WTC11 (cell line): ENCODE measurements at regions not wholly inside any gene's neighbourhood (a gene's known extent, or its start where the extent isn't known, plus 50 kb on each side); places are given as distances from the start of the nearest gene placed in this dataset.

Source experiments
- ATAC-seq: fragments of 200-7000 bp; cut with Tn5 transposase; 2 replicates; pipeline ENCODE4 v1.10.0; 2021; ENCODE audit warnings: mild to moderate bottlenecking, moderate library complexity
- CTCF ChIA-PET: fragments of 300-600 bp; sonication (Branson Sonifier 250); formaldehyde crosslinking; loops from one replicate; lab custom pipeline; 2021; ENCODE audit warnings: antibody characterized with exemption; lab: Charles Lee
- POLR2A ChIA-PET: fragments of 350-600 bp; sonication (Branson Sonifier 250); formaldehyde crosslinking; loops from one replicate; lab custom pipeline; 2021; ENCODE audit warnings: antibody characterized with exemption; lab: Charles Lee
- DNase-seq: peaks from one replicate; pipeline ENCODE4 v3.0.0; 2021; ENCODE audit warnings: low spot score
- H3K27ac Mint-ChIP-seq: 2 replicates; pipeline ENCODE4 v1.8.0; 2021; ENCODE audit warnings: mixed read lengths
- H3K27me3 Mint-ChIP-seq: 2 replicates; pipeline ENCODE4 v1.8.0; 2021; ENCODE audit warnings: low read depth, mild to moderate bottlenecking, moderate library complexity, mixed read lengths
- H3K36me3 Mint-ChIP-seq: 2 replicates; pipeline ENCODE4 v1.8.0; 2021; ENCODE audit warnings: mixed read lengths
- H3K4me1 Mint-ChIP-seq: 2 replicates; pipeline ENCODE4 v1.8.0; 2022; ENCODE audit warnings: mixed read lengths
- H3K4me3 Mint-ChIP-seq: 2 replicates; pipeline ENCODE4 v1.8.0; 2021; ENCODE audit warnings: mild to moderate bottlenecking, moderate library complexity, mixed read lengths
- H3K9me3 Mint-ChIP-seq: 2 replicates; pipeline ENCODE4 v1.8.0; 2021; ENCODE audit warnings: mixed read lengths
- ATF1 ChIP-seq: sonication (generic); formaldehyde crosslinking; IDR thresholded peaks from 2 replicates; pipeline ENCODE4 v1.8.1; 2023; ENCODE audit warnings: mild to moderate bottlenecking, moderate library complexity, missing genetic modification reagents
- CBFB ChIP-seq: sonication (generic); formaldehyde crosslinking; IDR thresholded peaks from 2 replicates; pipeline ENCODE4 v1.8.1; 2022; ENCODE audit warnings: mild to moderate bottlenecking, low read depth, missing genetic modification reagents
- ESRRA ChIP-seq: sonication (generic); formaldehyde crosslinking; IDR thresholded peaks from 2 replicates; pipeline ENCODE4 v1.8.1; 2022; ENCODE audit warnings: mild to moderate bottlenecking, missing genetic modification reagents, borderline replicate concordance
- ETV6 ChIP-seq: sonication (generic); formaldehyde crosslinking; IDR thresholded peaks from 2 replicates; pipeline ENCODE4 v1.8.1; 2022; ENCODE audit warnings: mild to moderate bottlenecking, missing genetic modification reagents
- FOXJ3 ChIP-seq: sonication (generic); formaldehyde crosslinking; IDR thresholded peaks from 2 replicates; pipeline ENCODE4 v1.9.0; 2021; ENCODE audit warnings: missing genetic modification reagents, mild to moderate bottlenecking, borderline replicate concordance
- FOXK1 ChIP-seq: sonication (generic); formaldehyde crosslinking; IDR thresholded peaks from 2 replicates; pipeline ENCODE4 v1.8.0; 2022; ENCODE audit warnings: mild to moderate bottlenecking, moderate library complexity, missing genetic modification reagents
- FOXP1 ChIP-seq: sonication (generic); formaldehyde crosslinking; IDR thresholded peaks from 2 replicates; pipeline ENCODE4 v1.8.0; 2022; ENCODE audit warnings: missing genetic modification reagents, mild to moderate bottlenecking, moderate library complexity, borderline replicate concordance
- GTF2I ChIP-seq: fragments of 250-450 bp; sonication (Bioruptor Pico); conservative IDR thresholded peaks from 2 replicates; pipeline ENCODE4 v1.4.0; 2021; ENCODE audit warnings: mild to moderate bottlenecking
- MYBL2 ChIP-seq: sonication (generic); formaldehyde crosslinking; IDR thresholded peaks from 2 replicates; pipeline ENCODE4 v1.8.1; 2023; ENCODE audit warnings: mild to moderate bottlenecking, moderate library complexity, missing genetic modification reagents
- NFE2L1 ChIP-seq: sonication (generic); formaldehyde crosslinking; IDR thresholded peaks from 2 replicates; pipeline ENCODE4 v1.8.1; 2023; ENCODE audit warnings: missing genetic modification reagents
- NR2C2 ChIP-seq: sonication (generic); formaldehyde crosslinking; IDR thresholded peaks from 2 replicates; pipeline ENCODE4 v1.8.0; 2022; ENCODE audit warnings: mild to moderate bottlenecking, missing genetic modification reagents
- PRRX2 ChIP-seq: fragments of 250-450 bp; sonication (Bioruptor Pico); IDR thresholded peaks from 2 replicates; pipeline ENCODE4 v1.8.0; 2021; ENCODE audit warnings: mild to moderate bottlenecking
- SMAD3 ChIP-seq: sonication (generic); formaldehyde crosslinking; IDR thresholded peaks from 2 replicates; pipeline ENCODE4 v1.8.0; 2022; ENCODE audit warnings: missing genetic modification reagents, mild to moderate bottlenecking, borderline replicate concordance
- TEAD1 ChIP-seq: sonication (generic); formaldehyde crosslinking; IDR thresholded peaks from 2 replicates; pipeline ENCODE4 v1.8.0; 2022; ENCODE audit warnings: mild to moderate bottlenecking, missing genetic modification reagents
- TP53 ChIP-seq: sonication (generic); formaldehyde crosslinking; IDR thresholded peaks from 2 replicates; pipeline ENCODE4 v1.8.1; 2023; ENCODE audit warnings: mild to moderate bottlenecking, missing genetic modification reagents
- ZNF121 ChIP-seq: sonication (generic); formaldehyde crosslinking; IDR thresholded peaks from 2 replicates; pipeline ENCODE4 v1.8.0; 2023; ENCODE audit warnings: missing genetic modification reagents
- ZNF396 ChIP-seq: fragments of 250-450 bp; sonication (Bioruptor Pico); IDR thresholded peaks from 2 replicates; pipeline ENCODE4 v1.8.0; 2021; ENCODE audit warnings: mild to moderate bottlenecking, moderate library complexity, borderline replicate concordance
- ZNF423 ChIP-seq: fragments of 250-450 bp; sonication (Bioruptor Pico); IDR thresholded peaks from 2 replicates; pipeline ENCODE4 v2.1.2; 2022; ENCODE audit warnings: mild to moderate bottlenecking, moderate library complexity
- ZNF671 ChIP-seq: fragments of 250-450 bp; sonication (Bioruptor Pico); IDR thresholded peaks from 2 replicates; pipeline ENCODE4 v1.8.0; 2021; ENCODE audit warnings: mild to moderate bottlenecking
- TF ChIP-seq, protein P1 (sequence below): sonication (generic); formaldehyde crosslinking; IDR thresholded peaks from 2 replicates; pipeline ENCODE4 v1.8.1; 2022; ENCODE audit warnings: mild to moderate bottlenecking, moderate library complexity, missing genetic modification reagents
- TF ChIP-seq, protein P2 (sequence below): sonication (generic); formaldehyde crosslinking; IDR thresholded peaks from 2 replicates; pipeline ENCODE4 v1.8.0; 2022; ENCODE audit warnings: mild to moderate bottlenecking, missing genetic modification reagents
- TF ChIP-seq, protein P3 (sequence below): fragments of 200-600 bp; IDR thresholded peaks from 2 replicates; pipeline ENCODE4 v1.8.0; 2022; ENCODE audit warnings: antibody characterized with exemption
- TF ChIP-seq, protein P4 (sequence below): sonication (generic); formaldehyde crosslinking; IDR thresholded peaks from 2 replicates; pipeline ENCODE4 v1.8.0; 2023; ENCODE audit warnings: missing genetic modification reagents
- TF ChIP-seq, protein P5 (sequence below): sonication (generic); formaldehyde crosslinking; IDR thresholded peaks from 2 replicates; pipeline ENCODE4 v1.8.0; 2023; ENCODE audit warnings: mild to moderate bottlenecking, missing genetic modification reagents
- TF ChIP-seq, protein P6 (sequence below): sonication (generic); formaldehyde crosslinking; IDR thresholded peaks from 2 replicates; pipeline ENCODE4 v1.8.1; 2022; ENCODE audit warnings: low read depth, missing genetic modification reagents, borderline replicate concordance

DNA sequence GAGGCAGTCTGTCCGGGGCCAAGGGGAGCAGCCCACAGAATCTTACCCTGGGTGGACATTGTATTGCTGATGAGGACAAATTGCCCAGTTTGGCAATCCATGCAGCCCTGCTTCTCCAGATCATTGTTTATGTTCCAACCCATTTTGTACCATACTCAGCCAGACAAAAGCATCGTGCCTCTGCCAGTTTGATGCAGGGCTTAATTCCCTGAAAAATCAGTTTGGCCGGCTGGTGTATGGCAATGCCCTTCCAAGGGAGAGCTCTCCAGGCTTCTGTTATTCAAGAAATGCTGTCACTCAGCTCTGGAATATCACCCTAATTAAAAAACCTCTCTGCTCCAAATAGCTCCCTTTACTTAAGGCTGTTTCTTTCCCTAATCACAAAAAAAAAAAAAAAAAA is 697.7 kb downstream of the TBC1D22A start (continued):
- TF ChIP-seq, protein P1, sequence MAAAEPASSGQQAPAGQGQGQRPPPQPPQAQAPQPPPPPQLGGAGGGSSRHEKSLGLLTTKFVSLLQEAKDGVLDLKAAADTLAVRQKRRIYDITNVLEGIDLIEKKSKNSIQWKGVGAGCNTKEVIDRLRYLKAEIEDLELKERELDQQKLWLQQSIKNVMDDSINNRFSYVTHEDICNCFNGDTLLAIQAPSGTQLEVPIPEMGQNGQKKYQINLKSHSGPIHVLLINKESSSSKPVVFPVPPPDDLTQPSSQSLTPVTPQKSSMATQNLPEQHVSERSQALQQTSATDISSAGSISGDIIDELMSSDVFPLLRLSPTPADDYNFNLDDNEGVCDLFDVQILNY (CRISPR knock-in tag): no peak
- TF ChIP-seq NFE2L1 (CRISPR knock-in tag): no peak
- TF ChIP-seq MYBL2 (CRISPR knock-in tag): no peak
- TF ChIP-seq CBFB (CRISPR knock-in tag): no peak
- TF ChIP-seq, protein P2, sequence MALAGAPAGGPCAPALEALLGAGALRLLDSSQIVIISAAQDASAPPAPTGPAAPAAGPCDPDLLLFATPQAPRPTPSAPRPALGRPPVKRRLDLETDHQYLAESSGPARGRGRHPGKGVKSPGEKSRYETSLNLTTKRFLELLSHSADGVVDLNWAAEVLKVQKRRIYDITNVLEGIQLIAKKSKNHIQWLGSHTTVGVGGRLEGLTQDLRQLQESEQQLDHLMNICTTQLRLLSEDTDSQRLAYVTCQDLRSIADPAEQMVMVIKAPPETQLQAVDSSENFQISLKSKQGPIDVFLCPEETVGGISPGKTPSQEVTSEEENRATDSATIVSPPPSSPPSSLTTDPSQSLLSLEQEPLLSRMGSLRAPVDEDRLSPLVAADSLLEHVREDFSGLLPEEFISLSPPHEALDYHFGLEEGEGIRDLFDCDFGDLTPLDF (CRISPR knock-in tag): no peak
- no peak for TF ChIP-seq SMAD3 (CRISPR knock-in tag)
- TF ChIP-seq NR2C2 (CRISPR knock-in tag): no peak
- no peak for TF ChIP-seq TEAD1 (CRISPR knock-in tag)

DNA sequence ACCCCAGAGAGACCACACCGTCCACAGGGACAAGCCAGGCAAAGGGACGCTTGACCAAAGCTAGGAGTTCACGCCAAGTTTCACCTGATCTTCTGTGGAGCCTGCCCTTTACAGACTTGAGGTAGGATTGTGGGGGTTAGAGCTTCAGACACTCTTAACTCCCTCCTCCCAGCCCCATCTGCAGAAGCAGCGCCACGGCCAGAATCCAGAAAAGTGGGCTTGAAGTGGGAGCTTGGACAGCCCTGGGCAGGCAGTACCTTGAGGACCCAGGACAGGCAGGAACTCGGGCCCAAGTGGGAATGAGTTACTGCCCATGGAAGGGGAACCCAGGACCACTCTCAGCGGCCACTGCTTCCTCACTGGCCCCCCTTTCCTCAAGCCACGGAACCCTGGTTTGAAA is 695.9 kb downstream of the TBC1D22A start:
- Mint-ChIP-seq H3K36me3 (peaks cover 18% of the 10 kb centered on the region), H3K4me1 (no peaks in the 10 kb centered on the region), H3K4me3 (no peak overlapping the region), H3K27me3 (peaks cover 5% of the 10 kb centered on the region), H3K27ac (no peak overlapping the region), H3K9me3 (peaks cover 47% of the 10 kb centered on the region)
- ATAC-seq (no peak), DNase-seq (no peak)
- CTCF ChIA-PET: no interaction called here
- POLR2A ChIA-PET: no interaction called here
- TF ChIP-seq ZNF671 (no peak), PRRX2 (CRISPR knock-in tag) (no peak), FOXK1 (CRISPR knock-in tag) (no peak), ESRRA (CRISPR knock-in tag) (no peak), GTF2I (CRISPR knock-in tag) (no peak), TP53 (no peak), FOXP1 (CRISPR knock-in tag) (no peak), ATF1 (CRISPR knock-in tag) (no peak)
- TF ChIP-seq, protein P3, sequence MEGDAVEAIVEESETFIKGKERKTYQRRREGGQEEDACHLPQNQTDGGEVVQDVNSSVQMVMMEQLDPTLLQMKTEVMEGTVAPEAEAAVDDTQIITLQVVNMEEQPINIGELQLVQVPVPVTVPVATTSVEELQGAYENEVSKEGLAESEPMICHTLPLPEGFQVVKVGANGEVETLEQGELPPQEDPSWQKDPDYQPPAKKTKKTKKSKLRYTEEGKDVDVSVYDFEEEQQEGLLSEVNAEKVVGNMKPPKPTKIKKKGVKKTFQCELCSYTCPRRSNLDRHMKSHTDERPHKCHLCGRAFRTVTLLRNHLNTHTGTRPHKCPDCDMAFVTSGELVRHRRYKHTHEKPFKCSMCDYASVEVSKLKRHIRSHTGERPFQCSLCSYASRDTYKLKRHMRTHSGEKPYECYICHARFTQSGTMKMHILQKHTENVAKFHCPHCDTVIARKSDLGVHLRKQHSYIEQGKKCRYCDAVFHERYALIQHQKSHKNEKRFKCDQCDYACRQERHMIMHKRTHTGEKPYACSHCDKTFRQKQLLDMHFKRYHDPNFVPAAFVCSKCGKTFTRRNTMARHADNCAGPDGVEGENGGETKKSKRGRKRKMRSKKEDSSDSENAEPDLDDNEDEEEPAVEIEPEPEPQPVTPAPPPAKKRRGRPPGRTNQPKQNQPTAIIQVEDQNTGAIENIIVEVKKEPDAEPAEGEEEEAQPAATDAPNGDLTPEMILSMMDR: no peak
- TF ChIP-seq, all 79 proteins: peak for 0

DNA sequence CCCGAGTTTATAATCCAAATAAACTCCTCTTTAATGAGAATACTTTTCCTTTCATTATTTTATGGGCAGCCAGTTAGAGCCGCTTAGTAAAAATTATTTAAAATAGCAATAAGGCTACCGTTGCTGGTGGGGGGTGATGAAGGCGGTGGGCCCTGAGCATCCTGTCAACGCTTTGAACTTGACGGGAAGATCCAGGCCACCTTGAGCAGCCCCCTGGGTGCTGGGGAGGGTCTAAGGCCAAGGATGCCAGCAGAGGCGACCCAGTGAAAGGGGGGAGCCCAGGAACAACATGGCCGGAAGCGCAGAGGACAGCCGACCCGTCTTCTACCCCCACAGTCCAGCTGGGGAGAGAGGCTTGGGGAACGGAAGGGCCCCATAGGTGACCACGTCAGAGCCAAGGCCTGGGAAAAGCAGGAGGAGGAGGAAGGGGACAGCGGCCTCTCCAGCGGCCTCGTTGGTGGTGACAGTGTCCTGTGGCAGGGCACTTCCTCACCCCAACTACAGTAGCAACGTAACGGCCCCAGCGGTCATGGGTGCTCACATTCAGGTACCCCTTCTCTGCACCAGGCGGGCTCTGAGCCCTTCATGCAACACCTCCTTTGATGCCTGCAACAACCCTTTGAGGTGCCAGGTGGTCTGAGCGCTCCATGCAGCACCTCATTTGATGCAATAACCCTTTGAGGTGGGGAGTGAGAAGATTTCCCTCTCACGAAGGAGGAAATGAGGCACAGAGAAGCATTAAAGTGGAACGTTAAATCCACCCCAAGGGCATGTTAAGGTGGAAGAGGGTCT is 695.3 kb downstream of the TBC1D22A start:
- no peak for ATAC-seq
- H3K4me3 Mint-ChIP-seq: no peak overlapping the region
- no peaks in the 10 kb centered on the region for H3K4me1 Mint-ChIP-seq
- CTCF ChIA-PET: no interaction called here
- POLR2A ChIA-PET: no interaction called here
- no peak overlapping the region for H3K27ac Mint-ChIP-seq
- H3K36me3 Mint-ChIP-seq: peaks cover 24% of the 10 kb centered on the region
- peaks cover 2% of the 10 kb centered on the region for H3K27me3 Mint-ChIP-seq
- peaks cover 47% of the 10 kb centered on the region for H3K9me3 Mint-ChIP-seq
- DNase-seq: no peak
- TF ChIP-seq ETV6 (no peak), ZNF423 (CRISPR knock-in tag) (no peak), ZNF121 (no peak), FOXJ3 (no peak), ZNF396 (CRISPR knock-in tag) (no peak), GTF2I (CRISPR knock-in tag) (no peak), SMAD3 (CRISPR knock-in tag) (no peak)
- TF ChIP-seq, protein P1 (CRISPR knock-in tag): no peak
- TF ChIP-seq, protein P4, sequence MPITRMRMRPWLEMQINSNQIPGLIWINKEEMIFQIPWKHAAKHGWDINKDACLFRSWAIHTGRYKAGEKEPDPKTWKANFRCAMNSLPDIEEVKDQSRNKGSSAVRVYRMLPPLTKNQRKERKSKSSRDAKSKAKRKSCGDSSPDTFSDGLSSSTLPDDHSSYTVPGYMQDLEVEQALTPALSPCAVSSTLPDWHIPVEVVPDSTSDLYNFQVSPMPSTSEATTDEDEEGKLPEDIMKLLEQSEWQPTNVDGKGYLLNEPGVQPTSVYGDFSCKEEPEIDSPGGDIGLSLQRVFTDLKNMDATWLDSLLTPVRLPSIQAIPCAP (CRISPR knock-in tag): no peak
- TF ChIP-seq, protein P5, sequence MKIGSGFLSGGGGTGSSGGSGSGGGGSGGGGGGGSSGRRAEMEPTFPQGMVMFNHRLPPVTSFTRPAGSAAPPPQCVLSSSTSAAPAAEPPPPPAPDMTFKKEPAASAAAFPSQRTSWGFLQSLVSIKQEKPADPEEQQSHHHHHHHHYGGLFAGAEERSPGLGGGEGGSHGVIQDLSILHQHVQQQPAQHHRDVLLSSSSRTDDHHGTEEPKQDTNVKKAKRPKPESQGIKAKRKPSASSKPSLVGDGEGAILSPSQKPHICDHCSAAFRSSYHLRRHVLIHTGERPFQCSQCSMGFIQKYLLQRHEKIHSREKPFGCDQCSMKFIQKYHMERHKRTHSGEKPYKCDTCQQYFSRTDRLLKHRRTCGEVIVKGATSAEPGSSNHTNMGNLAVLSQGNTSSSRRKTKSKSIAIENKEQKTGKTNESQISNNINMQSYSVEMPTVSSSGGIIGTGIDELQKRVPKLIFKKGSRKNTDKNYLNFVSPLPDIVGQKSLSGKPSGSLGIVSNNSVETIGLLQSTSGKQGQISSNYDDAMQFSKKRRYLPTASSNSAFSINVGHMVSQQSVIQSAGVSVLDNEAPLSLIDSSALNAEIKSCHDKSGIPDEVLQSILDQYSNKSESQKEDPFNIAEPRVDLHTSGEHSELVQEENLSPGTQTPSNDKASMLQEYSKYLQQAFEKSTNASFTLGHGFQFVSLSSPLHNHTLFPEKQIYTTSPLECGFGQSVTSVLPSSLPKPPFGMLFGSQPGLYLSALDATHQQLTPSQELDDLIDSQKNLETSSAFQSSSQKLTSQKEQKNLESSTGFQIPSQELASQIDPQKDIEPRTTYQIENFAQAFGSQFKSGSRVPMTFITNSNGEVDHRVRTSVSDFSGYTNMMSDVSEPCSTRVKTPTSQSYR (CRISPR knock-in tag): no peak
- TF ChIP-seq, protein P6, sequence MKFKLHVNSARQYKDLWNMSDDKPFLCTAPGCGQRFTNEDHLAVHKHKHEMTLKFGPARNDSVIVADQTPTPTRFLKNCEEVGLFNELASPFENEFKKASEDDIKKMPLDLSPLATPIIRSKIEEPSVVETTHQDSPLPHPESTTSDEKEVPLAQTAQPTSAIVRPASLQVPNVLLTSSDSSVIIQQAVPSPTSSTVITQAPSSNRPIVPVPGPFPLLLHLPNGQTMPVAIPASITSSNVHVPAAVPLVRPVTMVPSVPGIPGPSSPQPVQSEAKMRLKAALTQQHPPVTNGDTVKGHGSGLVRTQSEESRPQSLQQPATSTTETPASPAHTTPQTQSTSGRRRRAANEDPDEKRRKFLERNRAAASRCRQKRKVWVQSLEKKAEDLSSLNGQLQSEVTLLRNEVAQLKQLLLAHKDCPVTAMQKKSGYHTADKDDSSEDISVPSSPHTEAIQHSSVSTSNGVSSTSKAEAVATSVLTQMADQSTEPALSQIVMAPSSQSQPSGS (CRISPR knock-in tag): no peak
